HG02938 (cell line): ENCODE measurements at regions not wholly inside any gene's neighbourhood (a gene's known extent, or its start where the extent isn't known, plus 50 kb on each side); places are given as distances from the start of the nearest gene placed in this dataset.
"Not testable (repeated sequence)": the region's sequence is repeated elsewhere in the genome, so short reads cannot be mapped to it uniquely, and the experiment has no call there.

ENCODE experiments used
- ATAC-seq: cut with Tn5 transposase; IDR thresholded peaks from one replicate; pipeline ENCODE4 v1.9.1; 2021; ENCODE audit warnings: mild to moderate bottlenecking, moderate library complexity; ENCODE audit not compliant: unreplicated experiment

GRCh38 chr10:28892818-28893547, 215.7 kb downstream of the BAMBI start:
- ATAC-seq, result no peak

GRCh38 chr10:28894146-28894545, 216.8 kb downstream of the BAMBI start:
- no peak for ATAC-seq

GRCh38 chr10:28895671-28896070, 218.3 kb downstream of the BAMBI start:
- not testable (repeated sequence) for ATAC-seq

- not testable (repeated sequence) for ATAC-seq
Measured at GRCh38 chr10:28896791-28897409, 219.6 kb downstream of the BAMBI start.

GRCh38 chr10:28897617-28898464, 220.5 kb downstream of the BAMBI start:
- ATAC-seq, result no peak

- no peak for ATAC-seq
Measured at GRCh38 chr10:28902215-28902614, 224.9 kb downstream of the BAMBI start.

- ATAC-seq, result no peak
Measured at GRCh38 chr10:28903063-28903462, 225.7 kb downstream of the BAMBI start.

GRCh38 chr10:28903736-28904135, 226.4 kb downstream of the BAMBI start:
- no peak for ATAC-seq

- ATAC-seq, result no peak
Measured at GRCh38 chr10:28905371-28905770, 228.1 kb downstream of the BAMBI start.

- no peak for ATAC-seq
Measured at GRCh38 chr10:28906011-28906411, 228.7 kb downstream of the BAMBI start.

- ATAC-seq, result no peak
Measured at GRCh38 chr10:28906415-28906814, 229.1 kb downstream of the BAMBI start.

- ATAC-seq, result no peak
Measured at GRCh38 chr10:28906934-28907333, 229.6 kb downstream of the BAMBI start.

GRCh38 chr10:28909875-28910274, 232.6 kb downstream of the BAMBI start:
- no peak for ATAC-seq

- no peak for ATAC-seq
Measured at GRCh38 chr10:28910956-28911355, 233.6 kb downstream of the BAMBI start.

GRCh38 chr10:28911511-28911910, 234.2 kb downstream of the BAMBI start:
- not testable (repeated sequence) for ATAC-seq

GRCh38 chr10:28912017-28912783, 234.9 kb downstream of the BAMBI start:
- no peak for ATAC-seq

- no peak for ATAC-seq
Measured at GRCh38 chr10:28913436-28914237, 236.3 kb downstream of the BAMBI start.

GRCh38 chr10:28914701-28915100, 237.4 kb downstream of the BAMBI start:
- no peak for ATAC-seq

- ATAC-seq, result no peak
Measured at GRCh38 chr10:28915989-28916588, 238.8 kb downstream of the BAMBI start.

GRCh38 chr10:28920091-28920490, 242.8 kb downstream of the BAMBI start:
- ATAC-seq, result no peak
